CD1c-positive myeloid dendritic cell (primary cell): ENCODE measurements at regions not wholly inside any gene's neighbourhood (a gene's known extent, or its start where the extent isn't known, plus 50 kb on each side); places are given as distances from the start of the nearest gene placed in this dataset.
A peak's percentile ranks its signal among the peaks of the same experiment; 100 is the strongest.

Source experiments
- DNase-seq: peaks from one replicate; pipeline ENCODE4 v3.0.0-alpha.2; 2016; ENCODE audit errors: extremely low spot score

- DNase-seq = no peak
These were observed 111.9 kb upstream of the VRK2 start for GRCh38 chr2:57934659-57935058.

GRCh38 chr2:57936216-57936615, 110.4 kb upstream of the VRK2 start:
- no peak for DNase-seq

GRCh38 chr2:57937456-57937855, 109.2 kb upstream of the VRK2 start:
- DNase-seq = no peak

GRCh38 chr2:57941816-57942215, 104.8 kb upstream of the VRK2 start:
- no peak for DNase-seq

- no peak for DNase-seq
These were observed 103.3 kb upstream of the VRK2 start for GRCh38 chr2:57943315-57943714.

GRCh38 chr2:57947398-57947797, 99.2 kb upstream of the VRK2 start:
- no peak for DNase-seq

GRCh38 chr2:57954020-57954419, 92.6 kb upstream of the VRK2 start:
- DNase-seq = no peak

GRCh38 chr2:57957238-57957637, 89.4 kb upstream of the VRK2 start:
- DNase-seq = no peak

GRCh38 chr2:57959390-57959789, 87.2 kb upstream of the VRK2 start:
- DNase-seq = no peak

- DNase-seq = no peak
These were observed 83.7 kb upstream of the VRK2 start for GRCh38 chr2:57962861-57963260.

- DNase-seq = no peak
These were observed 81.4 kb upstream of the VRK2 start for GRCh38 chr2:57965219-57965618.

GRCh38 chr2:57965961-57966360, 80.6 kb upstream of the VRK2 start:
- no peak for DNase-seq

- DNase-seq = no peak
These were observed 72.9 kb upstream of the VRK2 start for GRCh38 chr2:57973621-57974186.

GRCh38 chr2:57979158-57979557, 67.4 kb upstream of the VRK2 start:
- DNase-seq = no peak

GRCh38 chr2:57981083-57981768, 65.4 kb upstream of the VRK2 start:
- DNase-seq = peak; percentile 3

- no peak for DNase-seq
These were observed 58.6 kb upstream of the VRK2 start for GRCh38 chr2:57987835-57988573.

- DNase-seq = no peak
These were observed 56.4 kb upstream of the VRK2 start for GRCh38 chr2:57990118-57990725.
